HG03095 (cell line): ENCODE measurements at regions not wholly inside any gene's neighbourhood (a gene's known extent, or its start where the extent isn't known, plus 50 kb on each side); places are given as distances from the start of the nearest gene placed in this dataset.
"Not testable (repeated sequence)": the region's sequence is repeated elsewhere in the genome, so short reads cannot be mapped to it uniquely, and the experiment has no call there.

Experiments used
- ATAC-seq: cut with Tn5 transposase; IDR thresholded peaks from one replicate; pipeline ENCODE4 v1.9.1; 2021; ENCODE audit warnings: moderate library complexity; ENCODE audit not compliant: unreplicated experiment

- ATAC-seq, result no peak
These were observed 130.3 kb upstream of the DMRT1 start for GRCh38 chr9:710951-711745.

GRCh38 chr9:711761-712553 lies 129.5 kb upstream of the DMRT1 start:
- ATAC-seq, result no peak

GRCh38 chr9:712643-713042 lies 128.9 kb upstream of the DMRT1 start:
- no peak for ATAC-seq

GRCh38 chr9:713091-713490 lies 128.4 kb upstream of the DMRT1 start:
- no peak for ATAC-seq

- ATAC-seq, result no peak
These were observed 126.8 kb upstream of the DMRT1 start for GRCh38 chr9:714675-715074.

- no peak for ATAC-seq
These were observed 126.2 kb upstream of the DMRT1 start for GRCh38 chr9:715300-715699.

GRCh38 chr9:715743-716400 lies 125.6 kb upstream of the DMRT1 start:
- no peak for ATAC-seq

GRCh38 chr9:717722-718121 lies 123.8 kb upstream of the DMRT1 start:
- no peak for ATAC-seq

- no peak for ATAC-seq
These were observed 121.1 kb upstream of the DMRT1 start for GRCh38 chr9:720239-720881.

- ATAC-seq, result no peak
These were observed 119.0 kb upstream of the DMRT1 start for GRCh38 chr9:722388-722980.

- ATAC-seq, result not testable (repeated sequence)
These were observed 117.0 kb upstream of the DMRT1 start for GRCh38 chr9:724461-724860.

- no peak for ATAC-seq
These were observed 115.5 kb upstream of the DMRT1 start for GRCh38 chr9:726005-726404.

- no peak for ATAC-seq
These were observed 113.7 kb upstream of the DMRT1 start for GRCh38 chr9:727767-728166.

- no peak for ATAC-seq
These were observed 113.0 kb upstream of the DMRT1 start for GRCh38 chr9:728535-728934.

GRCh38 chr9:731474-731873 lies 110.0 kb upstream of the DMRT1 start:
- ATAC-seq, result no peak

GRCh38 chr9:734831-735511 lies 106.5 kb upstream of the DMRT1 start:
- no peak for ATAC-seq

- ATAC-seq, result no peak
These were observed 103.9 kb upstream of the DMRT1 start for GRCh38 chr9:737400-738120.

- ATAC-seq, result no peak
These were observed 103.1 kb upstream of the DMRT1 start for GRCh38 chr9:738209-738915.

- no peak for ATAC-seq
These were observed 102.1 kb upstream of the DMRT1 start for GRCh38 chr9:739362-739761.
